Breast epithelium (tissue), 3 donors: ENCODE measurements at regions not wholly inside any gene's neighbourhood (a gene's known extent, or its start where the extent isn't known, plus 50 kb on each side); places are given as distances from the start of the nearest gene placed in this dataset.

Source experiments
- POLR2A ChIP-seq: fragments of 450-650 bp; IDR thresholded peaks from one replicate; pipeline ENCODE4 v1.6.1; 2016; ENCODE audit warnings: antibody characterized with exemption, mild to moderate bottlenecking, moderate library complexity
- POLR2AphosphoS5 ChIP-seq, 3 donors: sonication (generic); formaldehyde crosslinking; IDR thresholded peaks; one replicate each; pipeline ENCODE4 v1.6.1; 2017; ENCODE audit warnings: antibody characterized with exemption in 3 of 3

DNA sequence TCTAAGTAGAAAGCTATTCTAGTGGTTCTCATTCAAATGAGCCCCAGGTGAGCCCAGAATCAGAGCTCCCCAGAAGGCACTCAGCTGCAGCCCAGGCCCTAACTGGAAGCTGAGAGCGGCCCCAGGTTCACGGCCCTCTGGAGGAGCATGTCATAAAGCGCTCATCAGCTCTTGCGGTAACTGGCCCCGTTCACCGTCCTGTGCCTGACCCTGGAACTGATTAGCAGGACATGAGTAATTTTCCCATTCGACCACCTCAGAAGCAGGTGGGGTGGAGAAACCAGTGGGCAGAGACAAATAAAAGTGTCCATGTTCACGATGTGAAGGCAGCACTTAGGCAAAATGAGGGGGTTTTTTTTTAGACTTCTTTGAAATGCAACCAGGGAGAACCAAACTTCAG is 136.1 kb upstream of the LYZL2 start:
- TF ChIP-seq POLR2A (no peak), POLR2AphosphoS5 (IDR thresholded peaks at IDR 0.05) (no peak)
